Esophagus muscularis mucosa (tissue), 4 donors: ENCODE measurements at regions not wholly inside any gene's neighbourhood (a gene's known extent, or its start where the extent isn't known, plus 50 kb on each side); places are given as distances from the start of the nearest gene placed in this dataset.

Experiments
- DNase-seq: peaks from one replicate; pipeline ENCODE4 v3.0.0-alpha.2; 2017; ENCODE audit errors: extremely low spot score
- H3K27ac ChIP-seq, 4 donors: fragments of 200-600 bp; sonication (generic); replicated peaks in 1 of 4; 1 replicate in 3 of 4; 2 replicates in 1 of 4; pipeline ENCODE4 v1.5.1; 2016 to 2019; ENCODE audit warnings: mild to moderate bottlenecking in 1 of 4
- H3K27me3 ChIP-seq, 4 donors: fragments of 200-600 bp; sonication (generic); one replicate each; pipeline versions ENCODE4 v1.5.1 to v1.6.0; 2016 to 2019
- H3K36me3 ChIP-seq, 4 donors: fragments of 200-600 bp; sonication (generic); one replicate each; pipeline ENCODE4 v1.5.1; 2016 to 2019
- H3K4me1 ChIP-seq, 4 donors: fragments of 200-600 bp; sonication (generic); one replicate each; pipeline ENCODE4 v1.5.1; 2016 to 2019
- H3K4me3 ChIP-seq, 4 donors: fragments of 200-600 bp; sonication (generic); 1 replicate in 2 of 4; 2 replicates in 2 of 4; pipeline ENCODE4 v1.5.1; 2016 to 2019; ENCODE audit warnings: mild to moderate bottlenecking in 4 of 4, moderate library complexity in 1 of 4
- H3K9me3 ChIP-seq, 4 donors: fragments of 200-600 bp; sonication (generic); 1 replicate in 3 of 4; 2 replicates in 1 of 4; pipeline ENCODE4 v1.5.1; 2016 to 2019
- CTCF ChIP-seq, 3 experiments: fragments of 200-600 bp in 2 of 3; fragments of 450-650 bp in 1 of 3; sonication (generic) in 2 of 3; IDR thresholded peaks; one replicate each; pipeline ENCODE4 v1.5.1; 2017 to 2019; ENCODE audit warnings: antibody characterized with exemption in 3 of 3, mild to moderate bottlenecking in 2 of 3, moderate library complexity in 1 of 3
- EP300 ChIP-seq: sonication (generic); formaldehyde crosslinking; IDR thresholded peaks from one replicate; pipeline ENCODE4 v1.6.1; 2017; ENCODE audit warnings: antibody characterized with exemption
- POLR2A ChIP-seq: fragments of 450-650 bp; IDR thresholded peaks from one replicate; pipeline ENCODE4 v1.6.1; 2017; ENCODE audit warnings: antibody characterized with exemption, moderate library complexity, mild to moderate bottlenecking, low read depth
- POLR2AphosphoS5 ChIP-seq, 2 donors: sonication (generic); formaldehyde crosslinking; IDR thresholded peaks; one replicate each; pipeline ENCODE4 v1.6.1; 2017; ENCODE audit warnings: antibody characterized with exemption in 2 of 2
- WGBS: methylation state at CpG from one replicate; pipeline ENCODE4 v1.1.5; 2018; 5-methylcytosine and 5-hydroxymethylcytosine counted together
- intact Hi-C: fragments of 100-400 bp; cut with DNase I; formaldehyde crosslinking; loops from one replicate; pipeline ENCODE4 v1.15.1; 2023

DNA sequence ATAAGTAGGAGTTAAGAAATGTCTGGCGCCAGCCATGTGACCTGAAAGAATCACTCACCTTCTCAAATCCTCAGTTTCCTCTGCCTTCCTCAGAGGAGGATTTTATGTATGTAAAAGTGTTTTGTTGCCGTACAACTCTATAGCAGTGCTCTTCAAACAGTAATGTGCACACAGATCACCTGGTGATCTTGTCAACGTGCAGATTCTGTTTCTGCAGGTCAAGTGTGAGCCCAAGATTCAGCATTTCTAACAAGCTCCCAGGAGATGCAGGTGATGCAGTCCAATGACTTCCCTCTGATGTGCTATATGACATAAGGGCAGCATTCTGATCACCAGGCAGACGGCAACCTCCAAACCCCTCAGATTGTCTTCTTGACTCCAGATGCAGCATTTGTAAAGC lies 83.7 kb downstream of the CDC7 start:
- H3K9me3 ChIP-seq: no peaks in the 10 kb centered on the region
- H3K36me3 ChIP-seq: no peaks in the 10 kb centered on the region
- no peaks in the 10 kb centered on the region for H3K27me3 ChIP-seq
- DNase-seq: peak; percentile 82
- H3K4me1 ChIP-seq: peaks cover 27 to 48% (median 44%) of the 10 kb centered on the region in 4 donors
- no peak for TF ChIP-seq EP300
- no peak for TF ChIP-seq POLR2A
- TF ChIP-seq POLR2AphosphoS5 (IDR thresholded peaks at IDR 0.05): no peak
- no peak for TF ChIP-seq CTCF (IDR thresholded peaks at IDR 0.05)
- peak overlapping the region; percentile 60 to 80 (median 68) for H3K27ac ChIP-seq
- no peak overlapping the region for H3K4me3 ChIP-seq
- 90% methylated on average over 4 of the region's 4 CpGs for WGBS
- intact Hi-C loops: no loop called here

GRCh38 chr1:91584878-91585277 lies 84.2 kb downstream of the CDC7 start:
- Histone ChIP-seq H3K36me3 (no peaks in the 10 kb centered on the region), H3K4me1 (peaks cover 26 to 46% (median 38%) of the 10 kb centered on the region in 4 donors), H3K27ac (peak overlapping the region; percentile 23 to 80 (median 68)), H3K27me3 (no peaks in the 10 kb centered on the region), H3K9me3 (no peaks in the 10 kb centered on the region), H3K4me3 (no peak overlapping the region)
- intact Hi-C loops: no loop called here
- 48% methylated on average over 4 of the region's 4 CpGs for WGBS
- DNase-seq: no peak
- TF ChIP-seq CTCF (IDR thresholded peaks at IDR 0.05) (no peak), POLR2AphosphoS5 (IDR thresholded peaks at IDR 0.05) (no peak), EP300 (no peak), POLR2A (no peak)

DNA sequence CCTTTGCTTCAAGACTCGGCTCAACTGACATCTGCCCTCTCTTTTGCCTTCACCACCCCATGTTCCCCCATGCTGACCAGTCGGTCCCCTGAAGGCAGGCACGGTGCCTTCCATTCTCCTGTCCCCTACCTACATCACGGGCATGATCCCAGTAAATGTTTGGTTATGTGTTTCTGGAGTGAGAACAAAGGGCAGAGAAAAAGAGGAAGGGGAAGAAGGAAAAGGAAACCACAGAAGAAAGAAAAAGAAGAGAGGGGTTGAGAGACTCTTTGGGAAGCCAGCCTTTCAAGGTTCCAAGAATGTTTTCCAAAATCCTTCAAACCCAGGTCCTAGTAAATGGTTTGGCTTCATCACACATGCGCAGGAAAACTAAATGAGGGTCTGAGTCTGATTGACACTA lies 84.9 kb downstream of the CDC7 start:
- no peak for DNase-seq
- H3K4me3 ChIP-seq: no peak overlapping the region
- 67% methylated on average over 5 of the region's 5 CpGs for WGBS
- no peaks in the 10 kb centered on the region for H3K27me3 ChIP-seq
- H3K27ac ChIP-seq: peak overlapping the region; percentile 23 to 80 (median 68)
- intact Hi-C loops: no loop called here
- peaks cover 21 to 46% (median 35%) of the 10 kb centered on the region in 4 donors for H3K4me1 ChIP-seq
- no peaks in the 10 kb centered on the region for H3K36me3 ChIP-seq
- TF ChIP-seq POLR2A: no peak
- TF ChIP-seq POLR2AphosphoS5 (IDR thresholded peaks at IDR 0.05): no peak
- TF ChIP-seq EP300: no peak
- no peak for TF ChIP-seq CTCF (IDR thresholded peaks at IDR 0.05)
- no peaks in the 10 kb centered on the region for H3K9me3 ChIP-seq

DNA sequence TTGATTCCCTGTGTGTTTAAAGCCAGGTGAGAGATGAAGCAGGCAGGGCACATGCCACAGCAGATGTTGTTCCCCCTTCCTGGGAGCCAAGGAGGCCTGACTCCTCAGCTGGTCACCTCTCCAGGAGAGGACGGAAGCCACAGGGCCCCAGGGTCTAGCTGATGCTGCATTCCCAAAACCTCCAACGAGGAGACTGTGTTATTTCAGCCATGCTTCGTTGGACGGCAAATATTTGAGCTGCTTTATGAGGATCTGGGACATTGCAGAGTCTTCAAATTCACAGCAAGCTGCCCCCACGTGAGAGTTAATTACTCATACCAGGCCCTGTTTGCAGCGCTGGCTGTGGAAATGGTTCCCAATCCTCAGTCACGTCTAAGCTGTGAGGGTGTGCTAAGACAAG lies 85.3 kb downstream of the CDC7 start:
- TF ChIP-seq EP300: no peak
- TF ChIP-seq POLR2AphosphoS5 (IDR thresholded peaks at IDR 0.05): no peak
- no peak for TF ChIP-seq CTCF (IDR thresholded peaks at IDR 0.05)
- no peak for TF ChIP-seq POLR2A
- no peaks in the 10 kb centered on the region for H3K27me3 ChIP-seq
- no peak overlapping the region for H3K4me3 ChIP-seq
- H3K4me1 ChIP-seq: peaks cover 21 to 46% (median 37%) of the 10 kb centered on the region in 4 donors
- WGBS: 32% methylated on average over 5 of the region's 7 CpGs
- intact Hi-C loops: no loop called here
- no peak for DNase-seq
- no peaks in the 10 kb centered on the region for H3K9me3 ChIP-seq
- no peaks in the 10 kb centered on the region for H3K36me3 ChIP-seq
- peak overlapping the region in 1 of 4 donors; percentile 80 for H3K27ac ChIP-seq

GRCh38 chr1:91589437-91589836 lies 88.8 kb downstream of the CDC7 start:
- peak overlapping the region in 1 of 4 donors; percentile 21 for H3K27ac ChIP-seq
- DNase-seq: no peak
- no peaks in the 10 kb centered on the region for H3K9me3 ChIP-seq
- no peak overlapping the region for H3K4me3 ChIP-seq
- peaks cover 1 to 30% (median 23%) of the 10 kb centered on the region in 4 donors for H3K4me1 ChIP-seq
- H3K36me3 ChIP-seq: no peaks in the 10 kb centered on the region
- no peaks in the 10 kb centered on the region for H3K27me3 ChIP-seq
- TF ChIP-seq CTCF (IDR thresholded peaks at IDR 0.05) (peak in 1 of 3 experiments; percentile 32), POLR2AphosphoS5 (IDR thresholded peaks at IDR 0.05) (no peak)
- intact Hi-C loops: no loop called here
